GM23248 (cell line): ENCODE measurements at regions not wholly inside any gene's neighbourhood (a gene's known extent, or its start where the extent isn't known, plus 50 kb on each side); places are given as distances from the start of the nearest gene placed in this dataset.

ENCODE experiments used
- DNase-seq: peaks from one replicate; pipeline ENCODE4 v3.0.0-alpha.2; 2015
- H2AFZ ChIP-seq: fragments of 200-600 bp; sonication (generic); 2 replicates; pipeline ENCODE4 v1.6.1; 2016; ENCODE audit warnings: antibody characterized with exemption
- H3F3A ChIP-seq: fragments of 200-600 bp; sonication (generic); 2 replicates; pipeline ENCODE4 v1.6.1; 2016; ENCODE audit warnings: mild to moderate bottlenecking, antibody characterized with exemption, mixed run types; ENCODE audit not compliant: insufficient read depth
- H3K27ac ChIP-seq: fragments of 200-600 bp; sonication (generic); 2 replicates; pipeline ENCODE4 v1.5.1; 2016; ENCODE audit warnings: mild to moderate bottlenecking
- H3K27me3 ChIP-seq: fragments of 200-600 bp; sonication (generic); replicated peaks from 2 replicates; pipeline ENCODE4 v1.6.1; 2016; ENCODE audit warnings: mild to moderate bottlenecking; ENCODE audit not compliant: insufficient read depth
- H3K36me3 ChIP-seq: fragments of 200-600 bp; sonication (generic); 2 replicates; pipeline ENCODE4 v1.6.1; 2016; ENCODE audit warnings: low read depth, mild to moderate bottlenecking
- H3K4me1 ChIP-seq: fragments of 200-600 bp; sonication (generic); 2 replicates; pipeline ENCODE4 v1.6.1; 2016; ENCODE audit warnings: mild to moderate bottlenecking; ENCODE audit not compliant: insufficient read depth
- H3K4me2 ChIP-seq: fragments of 200-600 bp; sonication (generic); one replicate; pipeline ENCODE4 v1.6.1; 2016; ENCODE audit warnings: mild to moderate bottlenecking; ENCODE audit not compliant: unreplicated experiment
- H3K4me3 ChIP-seq: fragments of 200-600 bp; sonication (generic); 2 replicates; pipeline ENCODE4 v1.5.1; 2016; ENCODE audit warnings: mild to moderate bottlenecking
- H3K79me2 ChIP-seq: fragments of 200-600 bp; sonication (generic); 2 replicates; pipeline ENCODE4 v1.6.1; 2016; ENCODE audit warnings: mild to moderate bottlenecking; ENCODE audit not compliant: insufficient read depth
- H3K9ac ChIP-seq: fragments of 200-600 bp; sonication (generic); 2 replicates; pipeline ENCODE4 v1.6.1; 2016; ENCODE audit warnings: mild to moderate bottlenecking
- H3K9me2 ChIP-seq: fragments of 200-600 bp; sonication (generic); 2 replicates; pipeline ENCODE4 v1.6.1; 2016; ENCODE audit warnings: mixed run types, mild to moderate bottlenecking, moderate library complexity; ENCODE audit not compliant: insufficient read depth
- H3K9me3 ChIP-seq: fragments of 200-600 bp; sonication (generic); one replicate; pipeline ENCODE4 v1.6.1; 2017; ENCODE audit warnings: low read depth
- H4K20me1 ChIP-seq: fragments of 200-600 bp; sonication (generic); 2 replicates; pipeline ENCODE4 v1.6.0; 2016; ENCODE audit not compliant: insufficient read depth
- EZH2 ChIP-seq: fragments of 200-600 bp; sonication (generic); IDR thresholded peaks from 2 replicates; pipeline ENCODE4 v1.6.1; 2018; ENCODE audit warnings: antibody characterized with exemption, mild to moderate bottlenecking; ENCODE audit not compliant: insufficient read depth, poor library complexity, severe bottlenecking
- EZH2phosphoT487 ChIP-seq: fragments of 200-600 bp; sonication (generic); IDR thresholded peaks from 2 replicates; pipeline ENCODE4 v1.6.1; 2018; ENCODE audit warnings: antibody characterized with exemption, moderate library complexity, mild to moderate bottlenecking, low read depth; ENCODE audit not compliant: insufficient read depth
- WGBS, 2 experiments: methylation state at CpG; one replicate each; pipeline ENCODE4 v1.1.6; 2015 to 2017; ENCODE audit warnings: low lambda C conversion rate in 2 of 2, low coverage in 1 of 2; ENCODE audit errors: missing lambda C conversion rate in 2 of 2; 5-methylcytosine and 5-hydroxymethylcytosine counted together
- in situ Hi-C: fragments of 300-500 bp; cut with MboI; formaldehyde crosslinking; loops from 2 replicates; pipeline ENCODE4 v1.15.0; 2020

DNA sequence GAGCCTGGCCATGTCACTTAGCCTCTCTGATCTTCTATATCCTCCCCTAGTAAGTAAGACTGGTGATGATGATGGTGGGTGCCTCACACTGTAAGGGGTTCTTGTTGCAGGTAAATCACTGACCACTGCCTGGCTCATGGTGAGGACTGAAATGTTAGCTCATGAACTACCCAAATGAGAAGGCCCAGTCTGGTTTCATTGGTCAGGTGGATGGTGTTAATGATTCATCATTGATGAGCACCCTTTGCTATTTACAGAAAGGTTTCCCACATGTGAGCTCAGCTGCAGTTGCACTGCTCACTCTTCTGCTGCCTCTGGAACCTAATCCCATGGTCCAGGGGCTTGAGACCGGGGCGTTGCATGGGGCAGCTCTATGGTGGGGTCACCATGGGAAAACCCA, 417.7 kb downstream of the PRDM2 start:
- Histone ChIP-seq H3F3A (no peaks in the 10 kb centered on the region), H3K27me3 (peaks cover 19% of the 10 kb centered on the region; the same call in 1 of the 2 replicates), H3K27ac (no peak overlapping the region), H3K79me2 (no peaks in the 10 kb centered on the region), H3K9me2 (no peaks in the 10 kb centered on the region), H3K36me3 (no peaks in the 10 kb centered on the region), H3K9me3 (no peaks in the 10 kb centered on the region), H4K20me1 (no peaks in the 10 kb centered on the region), H2AFZ (no peak overlapping the region), H3K9ac (no peak overlapping the region), H3K4me1 (no peaks in the 10 kb centered on the region), H3K4me3 (no peak overlapping the region), H3K4me2 (no peak overlapping the region)
- TF ChIP-seq EZH2phosphoT487: no peak
- no peak for DNase-seq
- in situ Hi-C loops: loop anchor here (10.0 kb wide), 1 partner anchor 927 kb away; no protein-coding TSS in a partner anchor
- 73 to 78% methylated on average over 2 of the region's 2 CpGs for WGBS, 2 experiments

DNA sequence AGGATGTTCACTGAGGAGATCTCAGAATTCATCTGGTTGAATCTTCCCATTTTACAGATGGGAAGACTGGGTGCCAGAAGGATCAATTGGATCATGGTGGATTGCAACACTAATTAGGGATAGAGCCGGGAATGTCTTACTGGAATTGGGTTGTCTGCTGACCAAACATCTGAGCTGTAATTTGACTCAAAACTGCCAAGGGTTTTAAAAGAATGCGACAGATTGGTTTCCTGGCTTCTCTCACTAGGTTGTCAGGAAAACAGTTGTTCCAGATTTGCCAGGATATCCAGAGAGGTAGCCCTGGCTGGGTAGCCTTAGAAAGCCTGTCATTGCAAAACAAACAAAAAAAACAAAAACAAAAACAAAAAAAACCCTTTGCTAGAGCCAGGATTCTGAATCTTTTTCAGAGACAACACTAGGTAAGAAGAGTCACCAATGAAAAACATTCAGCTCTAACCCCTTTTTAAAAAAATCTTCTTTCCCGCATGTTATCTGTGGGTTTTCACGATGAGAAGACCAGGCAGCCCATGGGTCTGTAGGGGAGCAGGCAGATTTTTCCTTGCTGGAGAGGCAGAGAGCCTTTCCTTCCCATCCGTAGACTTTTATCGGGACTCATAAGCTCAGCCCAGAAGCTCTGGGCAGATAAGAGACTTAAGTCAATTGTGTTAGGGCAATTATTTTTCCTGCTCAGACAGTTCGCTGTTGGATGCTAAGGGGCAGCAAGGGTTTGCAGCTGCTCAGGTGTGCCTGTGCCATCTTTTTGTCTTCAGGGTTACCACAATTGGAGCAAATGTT, 418.9 kb downstream of the PRDM2 start:
- H3K9me3 ChIP-seq: no peaks in the 10 kb centered on the region

DNA sequence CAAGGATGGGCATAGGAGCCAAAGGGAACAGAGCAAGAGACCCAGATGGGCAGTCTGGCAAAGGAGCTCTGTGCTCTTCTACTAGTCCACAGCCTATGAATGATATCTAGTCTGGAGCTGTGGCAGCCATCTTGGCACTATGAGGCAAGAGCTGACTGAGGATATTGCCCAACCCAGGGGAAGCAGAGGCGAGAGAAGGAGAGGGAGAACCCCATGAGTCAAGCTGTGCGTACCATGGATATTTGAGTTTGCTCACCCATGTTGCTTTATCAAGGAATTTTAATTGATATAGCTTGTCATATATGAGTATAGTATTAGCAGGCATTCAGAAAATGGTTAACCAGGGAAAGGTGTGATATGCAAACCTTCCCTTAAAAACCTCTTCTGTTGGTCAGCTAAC, 420.9 kb downstream of the PRDM2 start:
- no peaks in the 10 kb centered on the region for H3K79me2 ChIP-seq
- no peaks in the 10 kb centered on the region for H4K20me1 ChIP-seq
- no peaks in the 10 kb centered on the region for H3F3A ChIP-seq
- H2AFZ ChIP-seq: no peak overlapping the region
- TF ChIP-seq EZH2phosphoT487 (no peak), EZH2 (no peak)
- H3K9me2 ChIP-seq: no peaks in the 10 kb centered on the region
- no peak overlapping the region for H3K27ac ChIP-seq
- WGBS, 2 experiments: 19 to 34% methylated on average over 2 of the region's 2 CpGs
- no peak overlapping the region for H3K4me2 ChIP-seq
- DNase-seq: peak; percentile 31
- no peaks in the 10 kb centered on the region for H3K4me1 ChIP-seq
- in situ Hi-C loops: no loop called here
- no peaks in the 10 kb centered on the region for H3K9me3 ChIP-seq
- H3K4me3 ChIP-seq: no peak overlapping the region
- H3K27me3 ChIP-seq: peaks cover 17% of the 10 kb centered on the region; the same call in 1 of the 2 replicates
- no peak overlapping the region for H3K9ac ChIP-seq
- H3K36me3 ChIP-seq: no peaks in the 10 kb centered on the region

More for the DNA sequence above, 418.9 kb downstream of the PRDM2 start:
- Histone ChIP-seq H3K27ac (no peak overlapping the region), H3K4me3 (no peak overlapping the region), H3K9ac (no peak overlapping the region), H3K9me2 (no peaks in the 10 kb centered on the region), H4K20me1 (no peaks in the 10 kb centered on the region), H3K4me1 (no peaks in the 10 kb centered on the region), H3K36me3 (no peaks in the 10 kb centered on the region), H3F3A (no peaks in the 10 kb centered on the region), H2AFZ (no peak overlapping the region), H3K4me2 (no peak overlapping the region), H3K79me2 (no peaks in the 10 kb centered on the region), H3K27me3 (peaks cover 21% of the 10 kb centered on the region; the same call in 1 of the 2 replicates)
- WGBS, 2 experiments: 31 to 32% methylated on average over 7 of the region's 7 CpGs
- no peak for TF ChIP-seq EZH2phosphoT487
- TF ChIP-seq EZH2: no peak
- no peak for DNase-seq
- in situ Hi-C loops: loop anchor here (10.0 kb wide), 1 partner anchor 926 kb away; no protein-coding TSS in a partner anchor

DNA sequence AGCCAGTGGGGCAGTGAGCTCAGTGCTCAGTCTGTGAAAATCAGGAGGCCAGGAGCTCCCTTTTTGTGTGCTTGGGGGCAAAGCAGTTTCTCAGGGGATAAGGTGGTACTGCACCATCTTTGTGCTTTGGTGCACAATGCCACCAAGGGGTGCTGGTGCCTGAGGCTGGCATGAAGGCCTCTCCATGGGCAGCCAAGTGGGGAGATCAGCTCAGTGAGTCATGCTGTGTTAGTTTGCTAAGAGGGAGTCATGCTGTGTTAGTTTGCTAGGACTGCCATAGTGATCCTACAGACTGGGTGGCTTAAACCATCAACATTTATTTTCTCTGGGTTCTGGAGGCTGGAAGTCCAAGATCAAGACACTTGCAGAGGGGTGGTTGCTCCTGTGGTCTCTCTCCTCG, 428.1 kb downstream of the PRDM2 start:
- WGBS, 2 experiments: 50 to 54% methylated on average over 1 of the region's 1 CpG
- peak; percentile 17 for DNase-seq
- H3K9me3 ChIP-seq: no peaks in the 10 kb centered on the region
- H3K9ac ChIP-seq: no peak overlapping the region
- H4K20me1 ChIP-seq: no peaks in the 10 kb centered on the region
- H3K79me2 ChIP-seq: no peaks in the 10 kb centered on the region
- H3K4me3 ChIP-seq: no peak overlapping the region
- H3F3A ChIP-seq: no peaks in the 10 kb centered on the region
- TF ChIP-seq EZH2 (no peak), EZH2phosphoT487 (no peak)
- H3K4me2 ChIP-seq: no peak overlapping the region
- H3K27ac ChIP-seq: no peak overlapping the region
- H2AFZ ChIP-seq: no peak overlapping the region
- in situ Hi-C loops: no loop called here
- H3K27me3 ChIP-seq: no peaks in the 10 kb centered on the region
- H3K9me2 ChIP-seq: no peaks in the 10 kb centered on the region
- no peaks in the 10 kb centered on the region for H3K36me3 ChIP-seq
- H3K4me1 ChIP-seq: no peaks in the 10 kb centered on the region
